ENCODE measurements at regions not wholly inside any gene's neighbourhood (a gene's known extent, or its start where the extent isn't known, plus 50 kb on each side); places are given as distances from the start of the nearest gene placed in this dataset.

- Histone ChIP-seq H3K9me3 (no peaks in the 10 kb centered on the region), H3K4me3 (no peak overlapping the region), H3K36me3 (no peaks in the 10 kb centered on the region), H3K27me3 (no peaks in the 10 kb centered on the region), H3K4me1 (no peaks in the 10 kb centered on the region), H3K27ac (no peak overlapping the region)
- TF ChIP-seq CTCF (IDR thresholded peaks at IDR 0.05) (no peak), POLR2A (IDR thresholded peaks at IDR 0.05) (no peak), POLR2AphosphoS5 (IDR thresholded peaks at IDR 0.05) (no peak)
- no peak for DNase-seq (ENCODE audit: low spot score in 2 of 2)
- intact Hi-C loops (cut with DNase I; ENCODE audit: low total_unique reads), result no loop called here
Measured at GRCh38 chr6:48833916-48834315, 629.1 kb downstream of the MMUT start.

- no peak for DNase-seq (ENCODE audit: low spot score in 2 of 2)
- intact Hi-C loops (cut with DNase I; ENCODE audit: low total_unique reads), result no loop called here
Measured at GRCh38 chr6:48826901-48827701, 636.0 kb downstream of the MMUT start.

GRCh38 chr6:48826152-48826515 lies 636.9 kb downstream of the MMUT start:
- intact Hi-C loops (cut with DNase I; ENCODE audit: low total_unique reads), result no loop called here
- no peaks in the 10 kb centered on the region for H3K27me3 ChIP-seq
- DNase-seq (ENCODE audit: low spot score in 2 of 2), result no peak
- no peaks in the 10 kb centered on the region for H3K9me3 ChIP-seq
- no peaks in the 10 kb centered on the region for H3K36me3 ChIP-seq
- TF ChIP-seq POLR2A (IDR thresholded peaks at IDR 0.05) (no peak), CTCF (IDR thresholded peaks at IDR 0.05) (no peak), POLR2AphosphoS5 (IDR thresholded peaks at IDR 0.05) (no peak)
- H3K27ac ChIP-seq, result no peak overlapping the region
- no peak overlapping the region for H3K4me3 ChIP-seq
- H3K4me1 ChIP-seq, result no peaks in the 10 kb centered on the region

More at GRCh38 chr6:48826901-48827701, 636.0 kb downstream of the MMUT start:
- Histone ChIP-seq H3K27me3 (no peaks in the 10 kb centered on the region), H3K4me1 (no peaks in the 10 kb centered on the region), H3K36me3 (no peaks in the 10 kb centered on the region), H3K4me3 (no peak overlapping the region), H3K27ac (no peak overlapping the region), H3K9me3 (no peaks in the 10 kb centered on the region)
- TF ChIP-seq POLR2AphosphoS5 (IDR thresholded peaks at IDR 0.05), result no peak

GRCh38 chr6:48825501-48826151 lies 637.4 kb downstream of the MMUT start:
- intact Hi-C loops (cut with DNase I; ENCODE audit: low total_unique reads), result no loop called here
- Histone ChIP-seq H3K36me3 (no peaks in the 10 kb centered on the region), H3K4me1 (no peaks in the 10 kb centered on the region), H3K9me3 (no peaks in the 10 kb centered on the region), H3K27ac (no peak overlapping the region), H3K27me3 (no peaks in the 10 kb centered on the region), H3K4me3 (no peak overlapping the region)
- TF ChIP-seq POLR2A (IDR thresholded peaks at IDR 0.05) (no peak), POLR2AphosphoS5 (IDR thresholded peaks at IDR 0.05) (no peak), CTCF (IDR thresholded peaks at IDR 0.05) (no peak)
- DNase-seq (ENCODE audit: low spot score in 2 of 2), result no peak

GRCh38 chr6:48818052-48818412 lies 645.0 kb downstream of the MMUT start:
- Histone ChIP-seq H3K4me3 (no peak overlapping the region), H3K27me3 (no peaks in the 10 kb centered on the region), H3K9me3 (no peaks in the 10 kb centered on the region), H3K4me1 (no peaks in the 10 kb centered on the region), H3K36me3 (no peaks in the 10 kb centered on the region), H3K27ac (no peak overlapping the region)
- intact Hi-C loops (cut with DNase I; ENCODE audit: low total_unique reads), result no loop called here
- no peak for TF ChIP-seq POLR2A (IDR thresholded peaks at IDR 0.05)
- no peak for TF ChIP-seq CTCF (IDR thresholded peaks at IDR 0.05)
- no peak for TF ChIP-seq POLR2AphosphoS5 (IDR thresholded peaks at IDR 0.05)
- DNase-seq (ENCODE audit: low spot score in 2 of 2), result no peak
